ENCODE measurements at regions not wholly inside any gene's neighbourhood (a gene's known extent, or its start where the extent isn't known, plus 50 kb on each side); places are given as distances from the start of the nearest gene placed in this dataset.

DNA sequence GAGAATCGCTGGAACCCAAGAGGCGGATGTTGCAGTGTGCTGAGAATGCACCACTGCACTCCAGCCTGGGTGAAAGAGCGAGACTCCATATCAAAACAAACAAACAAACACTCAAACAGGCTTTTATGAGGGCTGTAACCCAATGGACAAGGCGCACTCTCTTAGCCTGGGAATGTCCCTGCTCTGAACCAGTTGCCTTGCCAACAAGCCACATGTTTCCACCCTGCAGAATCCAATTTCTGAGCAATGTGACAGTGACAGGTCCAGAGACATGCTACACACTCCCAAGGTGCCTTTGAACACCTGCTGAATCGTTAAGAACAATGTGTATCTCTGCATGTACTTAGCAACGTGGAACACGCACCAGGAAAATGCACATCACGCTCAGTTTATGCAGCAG is 186.8 kb upstream of the AUTS2 start:
- DNase-seq (no peak), ATAC-seq (ENCODE audit: low FRiP score in 2 of 2) (no peak)
- WGBS, 2 donors = 71 to 92% methylated on average over 8 of the region's 8 CpGs
- no peaks in the 10 kb centered on the region for H3K36me3 ChIP-seq
- no peak overlapping the region for H3K27ac ChIP-seq
- H3K27me3 ChIP-seq = no peaks in the 10 kb centered on the region
- no peak overlapping the region for H3K4me3 ChIP-seq
- H3K4me1 ChIP-seq = no peaks in the 10 kb centered on the region
- no peaks in the 10 kb centered on the region for H3K9me3 ChIP-seq
- TF ChIP-seq EP300 (IDR thresholded peaks at IDR 0.05) = no peak

DNA sequence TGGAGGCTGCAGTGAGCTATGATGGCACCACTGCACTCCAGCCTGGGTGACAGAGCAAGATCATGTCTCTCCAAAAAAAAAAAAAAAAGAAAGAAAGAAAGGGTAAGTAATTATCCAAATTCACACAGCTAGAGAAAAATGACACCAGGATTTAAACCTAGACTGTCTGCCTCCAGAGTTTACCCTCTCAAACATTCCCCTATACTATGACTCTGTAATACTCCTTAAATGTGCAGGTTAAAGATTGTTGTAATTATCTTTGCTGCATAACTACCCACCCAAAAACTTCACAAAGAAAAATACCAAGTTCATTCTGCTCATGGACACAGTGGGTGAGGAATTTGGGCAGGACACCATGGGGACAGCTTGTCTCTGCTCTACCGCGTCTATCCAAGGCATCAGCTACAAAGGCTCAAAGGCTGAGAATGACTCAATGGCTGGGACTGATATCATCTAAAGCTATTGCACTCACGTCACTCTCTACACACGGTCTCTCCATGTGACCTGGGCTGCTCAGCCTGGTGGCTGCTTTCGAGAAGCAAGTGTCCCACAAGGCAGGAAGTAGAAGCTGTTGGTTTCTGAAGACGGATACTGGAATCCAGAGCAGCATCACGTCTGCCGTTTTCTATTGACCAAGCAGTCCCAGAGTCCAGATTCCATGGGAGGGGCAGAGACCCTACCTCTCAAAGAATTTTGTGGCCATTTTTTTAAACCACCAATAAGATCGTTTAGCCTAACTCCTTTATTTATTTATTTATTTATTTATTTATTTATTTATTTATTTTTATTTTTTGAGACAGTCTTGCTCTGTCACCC is 185.7 kb upstream of the AUTS2 start:
- Histone ChIP-seq H3K4me3 (no peak overlapping the region), H3K27ac (no peak overlapping the region), H3K27me3 (no peaks in the 10 kb centered on the region), H3K4me1 (no peaks in the 10 kb centered on the region), H3K36me3 (no peaks in the 10 kb centered on the region), H3K9me3 (no peaks in the 10 kb centered on the region)
- TF ChIP-seq POLR2AphosphoS5 (IDR thresholded peaks at IDR 0.05) (no peak), EP300 (IDR thresholded peaks at IDR 0.05) (no peak)
- ATAC-seq (ENCODE audit: low FRiP score in 2 of 2) (peak in 1 of 2 donors; percentile 96), DNase-seq (no peak)
- 30 to 36% methylated on average over 9 of the region's 9 CpGs for WGBS, 2 donors

DNA sequence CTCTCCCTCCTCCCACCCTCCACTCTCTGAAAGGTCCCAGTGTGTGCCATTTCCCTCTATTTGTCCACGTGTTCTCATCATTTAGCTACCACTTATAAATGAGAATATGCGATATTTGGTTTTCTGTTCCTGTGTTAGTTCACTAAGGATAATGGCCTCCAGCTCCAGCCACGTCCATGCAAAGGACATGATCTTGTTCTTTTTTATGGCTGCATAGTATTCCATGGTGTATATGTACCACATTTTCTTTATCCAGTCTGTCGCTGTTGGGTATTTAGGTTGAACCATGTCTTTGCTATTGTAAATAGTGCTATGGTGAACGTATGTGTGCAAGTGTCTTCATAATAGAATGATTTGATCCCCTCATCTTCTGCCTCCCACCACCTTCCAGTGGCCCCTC is 183.7 kb upstream of the AUTS2 start:
- Histone ChIP-seq H3K4me1 (no peaks in the 10 kb centered on the region), H3K27ac (no peak overlapping the region), H3K27me3 (no peaks in the 10 kb centered on the region), H3K36me3 (no peaks in the 10 kb centered on the region), H3K9me3 (no peaks in the 10 kb centered on the region), H3K4me3 (no peak overlapping the region)
- ATAC-seq (ENCODE audit: low FRiP score in 2 of 2) (no peak), DNase-seq (no peak)
- no peak for TF ChIP-seq EP300 (IDR thresholded peaks at IDR 0.05)
- TF ChIP-seq, protein P1, sequence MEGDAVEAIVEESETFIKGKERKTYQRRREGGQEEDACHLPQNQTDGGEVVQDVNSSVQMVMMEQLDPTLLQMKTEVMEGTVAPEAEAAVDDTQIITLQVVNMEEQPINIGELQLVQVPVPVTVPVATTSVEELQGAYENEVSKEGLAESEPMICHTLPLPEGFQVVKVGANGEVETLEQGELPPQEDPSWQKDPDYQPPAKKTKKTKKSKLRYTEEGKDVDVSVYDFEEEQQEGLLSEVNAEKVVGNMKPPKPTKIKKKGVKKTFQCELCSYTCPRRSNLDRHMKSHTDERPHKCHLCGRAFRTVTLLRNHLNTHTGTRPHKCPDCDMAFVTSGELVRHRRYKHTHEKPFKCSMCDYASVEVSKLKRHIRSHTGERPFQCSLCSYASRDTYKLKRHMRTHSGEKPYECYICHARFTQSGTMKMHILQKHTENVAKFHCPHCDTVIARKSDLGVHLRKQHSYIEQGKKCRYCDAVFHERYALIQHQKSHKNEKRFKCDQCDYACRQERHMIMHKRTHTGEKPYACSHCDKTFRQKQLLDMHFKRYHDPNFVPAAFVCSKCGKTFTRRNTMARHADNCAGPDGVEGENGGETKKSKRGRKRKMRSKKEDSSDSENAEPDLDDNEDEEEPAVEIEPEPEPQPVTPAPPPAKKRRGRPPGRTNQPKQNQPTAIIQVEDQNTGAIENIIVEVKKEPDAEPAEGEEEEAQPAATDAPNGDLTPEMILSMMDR (IDR thresholded peaks at IDR 0.05) = no peak
- no peak for TF ChIP-seq POLR2A (IDR thresholded peaks at IDR 0.05)
- TF ChIP-seq POLR2AphosphoS5 (IDR thresholded peaks at IDR 0.05) = no peak
- WGBS, 2 donors = 94 to 97% methylated on average over 5 of the region's 5 CpGs

DNA sequence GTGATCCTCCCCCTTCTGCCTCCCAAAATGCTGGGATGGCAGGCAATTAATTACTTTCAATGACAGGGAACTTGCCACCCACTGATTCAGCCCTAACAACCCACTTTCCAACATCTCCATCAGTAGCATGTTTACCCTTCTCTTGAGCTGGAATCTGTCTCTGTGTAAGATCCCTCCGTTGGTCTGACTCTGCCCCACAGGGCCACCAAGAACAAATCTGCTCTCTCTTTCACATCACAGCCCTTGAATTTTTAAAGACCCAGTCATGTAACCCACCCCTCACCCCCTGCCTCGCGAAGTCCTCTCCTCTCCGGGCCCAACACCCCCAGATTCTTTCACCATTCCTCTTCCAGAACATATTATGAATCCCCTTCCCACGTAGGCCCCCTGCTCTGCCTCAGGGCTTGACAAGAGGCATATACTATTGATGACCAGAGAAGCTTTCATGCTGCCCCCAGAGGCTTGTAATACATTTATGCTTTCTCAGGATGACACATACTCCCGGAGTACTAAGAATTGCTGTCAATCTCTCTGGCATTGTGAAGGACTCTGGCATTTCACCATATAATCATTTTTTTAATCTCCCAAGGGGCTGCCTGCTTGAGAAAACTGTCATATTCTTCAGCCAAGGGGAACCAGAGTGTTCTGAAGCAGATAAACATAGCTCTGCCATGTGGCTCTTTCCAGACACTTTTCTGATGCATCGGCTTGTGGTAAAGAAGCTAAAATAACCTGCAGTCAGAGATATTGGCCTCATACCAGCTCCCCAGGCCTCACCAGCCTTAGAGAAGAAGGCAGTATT is 179.2 kb upstream of the AUTS2 start:
- 76 to 82% methylated on average over 6 to 7 of the region's 7 CpGs for WGBS, 2 donors

DNA sequence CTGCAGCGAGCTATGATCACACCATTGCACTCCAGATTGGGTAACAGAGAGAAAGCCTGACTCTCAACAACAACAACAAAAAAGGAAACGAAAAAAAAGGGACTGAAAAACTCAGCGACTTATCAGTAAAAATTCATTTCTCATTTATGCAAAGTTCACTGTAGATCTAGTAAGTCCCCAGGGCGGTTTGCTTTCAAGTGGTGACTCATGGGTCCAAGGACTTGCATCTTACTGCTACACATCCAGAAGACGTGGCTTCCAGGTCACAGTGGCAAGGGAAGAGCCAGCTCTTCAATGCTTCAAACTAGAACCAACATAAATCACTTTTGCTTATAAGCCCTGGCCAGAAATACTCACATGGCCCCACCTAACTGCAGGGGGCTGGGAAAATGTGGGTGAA is 178.3 kb upstream of the AUTS2 start:
- no peak overlapping the region for H3K27ac ChIP-seq
- TF ChIP-seq EP300 (IDR thresholded peaks at IDR 0.05) (no peak), POLR2AphosphoS5 (IDR thresholded peaks at IDR 0.05) (no peak), POLR2A (IDR thresholded peaks at IDR 0.05) (no peak)
- TF ChIP-seq, protein P1 (IDR thresholded peaks at IDR 0.05) = no peak
- H3K9me3 ChIP-seq = no peaks in the 10 kb centered on the region
- no peaks in the 10 kb centered on the region for H3K27me3 ChIP-seq
- WGBS, 2 donors = 81 to 87% methylated on average over 5 of the region's 5 CpGs
- no peaks in the 10 kb centered on the region for H3K36me3 ChIP-seq
- ATAC-seq (ENCODE audit: low FRiP score in 2 of 2) (no peak), DNase-seq (no peak)
- H3K4me3 ChIP-seq = no peak overlapping the region
- H3K4me1 ChIP-seq = no peaks in the 10 kb centered on the region

More for the DNA sequence above, 179.2 kb upstream of the AUTS2 start:
- Histone ChIP-seq H3K27me3 (no peaks in the 10 kb centered on the region), H3K36me3 (no peaks in the 10 kb centered on the region), H3K9me3 (no peaks in the 10 kb centered on the region), H3K4me3 (no peak overlapping the region), H3K27ac (no peak overlapping the region), H3K4me1 (no peaks in the 10 kb centered on the region)
- DNase-seq (no peak), ATAC-seq (ENCODE audit: low FRiP score in 2 of 2) (no peak)
- TF ChIP-seq POLR2AphosphoS5 (IDR thresholded peaks at IDR 0.05) (no peak), EP300 (IDR thresholded peaks at IDR 0.05) (no peak), POLR2A (IDR thresholded peaks at IDR 0.05) (no peak)
- TF ChIP-seq, protein P1 (IDR thresholded peaks at IDR 0.05) = no peak
